RWPE1 (cell line): ENCODE measurements at regions not wholly inside any gene's neighbourhood (a gene's known extent, or its start where the extent isn't known, plus 50 kb on each side); places are given as distances from the start of the nearest gene placed in this dataset.

ENCODE experiments used
- CTCF ChIA-PET: fragments of 350-600 bp; sonication (Branson Sonifier 250); formaldehyde crosslinking; extraction: SDS; loops from one replicate; lab custom pipeline; 2021; lab: Yijun Ruan, JAX
- POLR2A ChIA-PET: fragments of 400-600 bp; formaldehyde crosslinking; extraction: SDS; loops from one replicate; lab custom pipeline; 2020; ENCODE audit warnings: antibody characterized with exemption; ENCODE audit not compliant: low non-redundant PET; lab: Yijun Ruan, JAX
- DNase-seq: peaks from one replicate; pipeline ENCODE4 v3.0.0; 2012; ENCODE audit warnings: low spot score
- H3K27ac ChIP-seq: fragments of 450-650 bp; 2 replicates; pipeline ENCODE4 v1.5.1; 2017
- TF ChIP-seq, protein P1 (sequence below): fragments of 450-650 bp; conservative IDR thresholded peaks from 2 replicates; pipeline ENCODE4 v1.5.1; 2017; ENCODE audit warnings: low read depth, mild to moderate bottlenecking

DNA sequence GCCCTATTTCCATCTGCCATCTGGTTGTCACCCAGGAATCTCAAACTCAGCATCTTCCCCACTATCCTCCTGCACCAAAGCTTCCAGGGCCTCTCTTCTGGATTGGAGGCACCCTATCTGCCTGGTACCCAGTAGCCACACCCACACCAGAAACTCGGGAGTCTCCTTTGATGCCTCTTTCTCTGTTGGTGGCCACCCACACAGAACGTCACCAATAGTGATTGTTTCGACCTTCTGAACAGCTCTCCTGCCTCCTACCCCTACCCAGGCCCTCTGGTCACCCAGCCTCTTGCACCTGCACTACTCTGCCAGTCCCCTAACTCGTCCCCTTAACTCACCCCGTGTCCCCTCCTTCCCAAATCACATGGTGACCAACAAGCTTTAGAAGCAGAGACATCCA is 95.0 kb downstream of the IRF2BPL start:
- ChIA-PET POLR2A (no interaction called here), CTCF (interaction anchor here (1.1 kb wide), 1 partner anchor 20 kb away, joined by 3 read pairs; no protein-coding TSS in a partner anchor)
- no peak for DNase-seq
- H3K27ac ChIP-seq, result no peak overlapping the region
- TF ChIP-seq, protein P1, sequence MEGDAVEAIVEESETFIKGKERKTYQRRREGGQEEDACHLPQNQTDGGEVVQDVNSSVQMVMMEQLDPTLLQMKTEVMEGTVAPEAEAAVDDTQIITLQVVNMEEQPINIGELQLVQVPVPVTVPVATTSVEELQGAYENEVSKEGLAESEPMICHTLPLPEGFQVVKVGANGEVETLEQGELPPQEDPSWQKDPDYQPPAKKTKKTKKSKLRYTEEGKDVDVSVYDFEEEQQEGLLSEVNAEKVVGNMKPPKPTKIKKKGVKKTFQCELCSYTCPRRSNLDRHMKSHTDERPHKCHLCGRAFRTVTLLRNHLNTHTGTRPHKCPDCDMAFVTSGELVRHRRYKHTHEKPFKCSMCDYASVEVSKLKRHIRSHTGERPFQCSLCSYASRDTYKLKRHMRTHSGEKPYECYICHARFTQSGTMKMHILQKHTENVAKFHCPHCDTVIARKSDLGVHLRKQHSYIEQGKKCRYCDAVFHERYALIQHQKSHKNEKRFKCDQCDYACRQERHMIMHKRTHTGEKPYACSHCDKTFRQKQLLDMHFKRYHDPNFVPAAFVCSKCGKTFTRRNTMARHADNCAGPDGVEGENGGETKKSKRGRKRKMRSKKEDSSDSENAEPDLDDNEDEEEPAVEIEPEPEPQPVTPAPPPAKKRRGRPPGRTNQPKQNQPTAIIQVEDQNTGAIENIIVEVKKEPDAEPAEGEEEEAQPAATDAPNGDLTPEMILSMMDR, result no peak

DNA sequence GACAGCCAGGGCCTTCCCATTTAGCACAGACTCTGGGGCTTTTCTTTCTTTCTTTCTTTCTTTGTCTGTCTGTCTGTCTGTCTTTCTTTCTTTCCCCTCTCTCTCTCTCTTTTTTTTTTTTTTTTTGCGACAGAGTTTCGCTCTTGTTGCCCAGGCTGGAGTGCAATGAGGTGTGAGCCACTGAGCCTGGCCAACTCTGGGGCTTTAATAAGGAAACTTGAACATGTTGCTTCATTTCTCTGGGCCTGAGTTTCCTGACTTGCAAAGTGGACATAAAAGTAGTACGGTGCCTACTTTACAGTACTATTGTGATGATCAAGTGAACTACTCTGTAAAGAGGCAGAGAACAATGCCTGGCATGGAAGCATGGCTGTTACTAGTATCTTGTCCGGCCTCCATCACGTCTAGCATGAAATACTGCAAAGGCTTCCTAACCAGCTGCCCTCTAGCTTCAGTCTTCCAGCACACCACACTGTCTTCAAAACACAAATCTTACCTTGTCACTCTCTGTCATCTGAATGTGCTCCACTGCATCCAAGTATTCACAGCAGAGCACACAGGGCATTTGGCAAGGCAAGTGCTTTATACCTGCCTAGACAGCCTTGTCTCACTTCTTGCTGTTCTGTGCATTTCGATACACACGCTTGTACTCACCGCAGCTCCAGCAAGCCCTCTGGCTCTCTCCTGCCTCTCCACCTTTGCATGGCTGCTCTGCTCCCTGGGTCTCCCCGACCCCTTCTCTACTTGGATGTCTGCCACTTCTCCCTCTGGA is 96.7 kb downstream of the IRF2BPL start:
- ChIA-PET POLR2A (no interaction called here), CTCF (no interaction called here)
- no peak overlapping the region; the same call in 1 of the 2 replicates for H3K27ac ChIP-seq
- DNase-seq, result no peak
- TF ChIP-seq, protein P1, result no peak

DNA sequence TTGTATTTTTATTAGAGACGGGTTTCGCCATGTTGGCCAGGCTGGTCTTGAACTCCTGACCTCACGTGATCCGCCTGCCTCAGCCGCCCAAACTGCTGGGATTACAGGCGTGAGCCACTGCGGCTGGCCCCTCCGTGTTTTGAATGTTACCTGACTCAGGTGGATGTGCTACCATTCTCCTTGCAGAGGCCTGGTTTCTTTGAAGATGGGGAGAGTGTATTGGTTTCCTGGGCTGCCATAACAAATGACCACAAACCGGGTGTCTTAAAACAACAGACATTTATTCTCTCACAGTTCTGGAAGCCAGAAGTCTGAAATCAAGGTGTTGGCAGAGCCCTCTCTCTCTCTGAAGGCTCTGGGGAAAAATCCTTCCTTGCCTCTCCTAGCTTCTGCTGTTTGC is 98.0 kb downstream of the IRF2BPL start:
- CTCF ChIA-PET, result interaction anchor here (0.7 kb wide), 1 partner anchor 371 kb away, joined by 4 read pairs; no protein-coding TSS in a partner anchor
- DNase-seq, result no peak
- peak overlapping the region; percentile 64 for H3K27ac ChIP-seq
- POLR2A ChIA-PET, result no interaction called here
- TF ChIP-seq, protein P1, result no peak

DNA sequence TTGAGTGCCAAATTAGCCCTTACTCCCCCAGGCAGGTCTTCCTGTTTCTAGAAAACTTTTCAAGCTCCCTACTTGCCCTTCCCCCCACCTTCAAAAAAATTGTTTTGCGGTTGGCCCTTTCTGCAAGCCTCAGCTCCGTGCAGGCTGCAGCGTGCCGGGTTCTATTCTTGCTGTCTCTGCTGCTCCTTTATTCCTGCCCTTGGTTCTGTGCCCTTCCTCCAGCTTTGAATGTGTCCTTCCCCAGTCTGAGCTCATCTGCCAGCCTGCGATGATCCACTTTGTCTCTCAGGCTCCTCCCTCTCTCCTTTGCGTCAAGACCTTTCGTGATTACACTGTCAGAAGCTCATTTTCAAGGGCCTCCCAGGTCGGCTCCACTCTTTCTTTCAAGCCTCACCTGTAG is 98.6 kb downstream of the IRF2BPL start:
- DNase-seq, result no peak
- TF ChIP-seq, protein P1, result no peak
- peak overlapping the region; percentile 64 for H3K27ac ChIP-seq
- CTCF ChIA-PET, result interaction anchor here (0.6 to 0.7 kb wide), 2 partner anchors 211 to 371 kb away, joined by 3 to 4 read pairs; no protein-coding TSS in a partner anchor
- POLR2A ChIA-PET, result no interaction called here

DNA sequence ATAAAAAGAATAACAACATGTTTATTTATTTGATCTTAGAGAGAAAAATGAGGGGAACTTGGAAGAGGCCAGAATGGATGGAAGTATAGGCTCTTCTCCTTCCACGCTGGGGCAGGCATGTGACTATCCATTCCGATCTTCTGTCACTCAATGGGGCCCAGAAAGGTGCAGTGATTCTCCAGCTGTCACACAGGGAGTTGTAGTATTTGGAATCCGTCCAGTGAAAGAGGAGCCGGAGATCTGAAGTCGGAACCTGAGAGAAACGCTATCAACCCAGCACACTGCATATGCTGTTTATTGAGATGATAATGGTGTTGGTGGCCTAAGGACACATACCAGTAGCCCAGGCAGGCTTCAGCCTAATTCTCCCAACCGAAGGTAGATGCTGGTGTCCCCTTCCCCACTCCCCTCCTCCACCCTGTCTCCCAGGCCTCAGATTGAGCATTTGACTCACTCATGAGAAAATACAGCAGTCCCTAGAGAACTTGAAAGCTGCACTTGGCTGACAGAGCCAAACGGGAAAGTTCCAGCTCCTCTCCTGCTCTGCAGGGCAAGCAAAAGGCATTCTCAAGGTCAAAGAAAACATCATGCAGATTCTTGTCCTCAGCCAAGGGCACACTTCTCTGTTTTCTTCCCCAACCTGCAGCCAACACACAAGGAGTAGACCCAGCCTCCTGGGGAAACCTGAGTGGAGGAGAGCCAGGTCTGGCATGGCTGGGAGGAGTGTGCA is 100.4 kb downstream of the IRF2BPL start:
- TF ChIP-seq, protein P1, result no peak
- ChIA-PET CTCF (interaction anchor here (1.3 kb wide), 1 partner anchor 15 kb away, joined by 4 read pairs; no protein-coding TSS in a partner anchor), POLR2A (no interaction called here)
- peak overlapping the region; percentile 58 for H3K27ac ChIP-seq
- DNase-seq, result no peak

DNA sequence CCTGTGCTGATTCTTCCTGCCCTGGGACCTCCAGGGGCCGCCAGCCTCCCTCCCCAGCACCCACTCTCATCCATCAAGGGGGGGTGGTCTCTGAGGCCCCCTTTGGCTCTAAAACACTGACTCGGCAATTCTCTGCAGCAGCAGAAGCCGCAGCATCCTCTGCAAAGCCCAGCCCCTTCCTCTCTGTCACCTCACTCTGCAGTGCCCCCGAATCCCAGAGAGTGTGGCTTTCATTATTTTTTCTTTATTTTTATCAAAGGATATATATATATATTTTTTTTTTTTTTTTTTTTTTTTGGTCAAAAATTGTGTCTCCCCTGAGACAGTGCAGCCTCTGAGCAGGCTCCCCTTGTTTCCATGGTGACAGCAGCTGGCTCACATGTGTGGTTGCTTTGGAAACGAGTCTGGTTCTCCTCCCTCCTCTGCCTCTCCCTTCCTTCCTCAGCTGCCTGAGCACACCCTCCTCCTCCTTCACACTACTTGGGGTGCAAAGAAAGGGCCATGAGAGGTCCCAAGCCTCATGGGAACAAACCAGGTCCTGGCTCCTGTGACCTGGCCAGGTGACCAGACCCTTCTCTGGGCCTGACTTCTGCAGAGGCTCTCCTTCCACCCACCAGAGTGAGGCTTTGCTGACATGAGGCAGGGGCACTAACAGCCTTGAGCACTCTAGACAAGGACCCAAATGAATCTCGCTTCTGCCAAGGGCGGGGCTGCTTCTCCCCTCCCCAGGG is 100.5 kb downstream of the LRRC74A start:
- no peak for DNase-seq
- CTCF ChIA-PET, result no interaction called here
- TF ChIP-seq, protein P1, result no peak
- H3K27ac ChIP-seq, result peak overlapping the region; percentile 58
- POLR2A ChIA-PET, result no interaction called here
